ENCODE measurements at regions not wholly inside any gene's neighbourhood (a gene's known extent, or its start where the extent isn't known, plus 50 kb on each side); places are given as distances from the start of the nearest gene placed in this dataset.

- DNase-seq: no peak
Measured at GRCh38 chrX:115494161-115494560, 66.8 kb upstream of the PLS3 start.

DNA sequence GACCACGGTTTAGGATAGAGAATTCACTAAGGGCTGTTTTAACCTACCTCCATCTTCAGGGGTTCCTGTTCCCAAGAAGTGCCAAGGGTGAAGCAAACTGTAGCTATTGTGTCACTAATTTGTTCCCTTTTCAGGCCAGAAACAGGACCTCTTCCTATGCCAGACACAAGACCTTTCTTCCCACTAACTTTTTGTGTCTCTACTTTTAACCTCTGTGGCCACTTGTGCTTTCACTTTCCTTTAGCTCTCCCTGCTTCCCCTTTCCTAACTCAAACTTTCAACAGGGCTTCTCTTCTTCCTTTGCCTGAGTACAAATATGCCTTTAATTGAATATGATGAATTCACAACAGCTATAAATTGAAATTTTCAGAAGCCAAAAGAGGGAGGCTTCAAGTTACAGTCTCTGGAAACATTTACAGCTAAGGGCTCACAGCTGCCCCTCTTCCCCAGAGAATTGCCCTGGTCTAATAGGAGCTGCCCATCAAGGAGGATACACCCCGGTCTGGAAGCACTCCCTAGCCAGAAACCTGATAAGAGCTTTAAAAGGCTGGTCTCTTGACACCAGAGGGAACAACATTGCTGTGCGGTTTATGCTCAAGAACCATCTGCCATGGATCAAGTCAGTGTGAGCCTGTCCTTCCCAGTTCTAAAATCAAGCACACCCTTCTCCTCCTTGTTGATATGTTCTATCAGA, 61.7 kb upstream of the PLS3 start:
- DNase-seq: peak; percentile 6

DNA sequence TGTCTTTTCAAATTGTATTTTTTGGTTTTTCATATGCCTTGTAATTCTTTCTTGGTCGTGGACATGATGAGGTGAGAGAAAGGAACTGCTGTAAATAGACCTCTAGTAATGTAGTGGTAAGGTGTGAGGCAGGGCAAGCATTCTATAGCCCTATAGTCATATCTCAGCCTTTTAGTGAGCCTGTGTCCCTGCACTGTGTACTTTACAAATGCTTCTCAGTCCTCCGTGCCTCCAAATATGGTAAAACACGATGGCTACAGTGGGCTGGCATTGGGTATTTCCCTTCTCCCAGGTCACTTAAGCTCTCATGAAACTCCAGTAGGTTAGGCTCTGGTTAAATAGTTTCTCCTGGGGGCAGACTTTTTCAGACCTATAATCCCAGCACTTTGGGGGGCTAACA, 57.9 kb upstream of the PLS3 start:
- DNase-seq: no peak

- no peak for DNase-seq
Measured at GRCh38 chrX:115504167-115504566, 56.8 kb upstream of the PLS3 start.
